AG04450 (cell line): ENCODE measurements at regions not wholly inside any gene's neighbourhood (a gene's known extent, or its start where the extent isn't known, plus 50 kb on each side); places are given as distances from the start of the nearest gene placed in this dataset.

Experiments used
- CTCF ChIA-PET: fragments of 300-600, 350-600 bp; formaldehyde crosslinking; extraction: SDS; loops from one replicate; lab custom pipeline; 2022; ENCODE audit warnings: antibody characterized with exemption, inconsistent platforms; lab: Charles Lee
- POLR2A ChIA-PET: fragments of 350-600 bp; formaldehyde crosslinking; extraction: SDS; loops from one replicate; lab custom pipeline; 2021; ENCODE audit warnings: antibody characterized with exemption, inconsistent platforms; lab: Yijun Ruan, JAX
- DNase-seq: peaks from one replicate; pipeline ENCODE4 v3.0.0-alpha.2; 2011; ENCODE audit warnings: low read depth, low spot score
- H3K27ac ChIP-seq: one replicate; pipeline ENCODE4 v1.5.1; 2012; ENCODE audit warnings: low read depth, low read length, control low read depth
- H3K27me3 ChIP-seq: one replicate; pipeline ENCODE4 v1.6.0; 2012; ENCODE audit warnings: low read length; ENCODE audit not compliant: control insufficient read depth, insufficient read depth
- H3K4me3 ChIP-seq: 2 replicates; pipeline ENCODE4 v1.5.1; 2011; ENCODE audit warnings: mild to moderate bottlenecking, low read depth, low read length, control low read depth
- H3K9me3 ChIP-seq: 2 replicates; pipeline ENCODE4 v1.5.1; 2012; ENCODE audit warnings: low read length; ENCODE audit not compliant: control insufficient read depth, insufficient read depth
- CTCF ChIP-seq: IDR thresholded peaks from 2 replicates; pipeline ENCODE4 v1.5.1; 2011; ENCODE audit warnings: low read depth, low read length, control low read depth, inconsistent platforms

DNA sequence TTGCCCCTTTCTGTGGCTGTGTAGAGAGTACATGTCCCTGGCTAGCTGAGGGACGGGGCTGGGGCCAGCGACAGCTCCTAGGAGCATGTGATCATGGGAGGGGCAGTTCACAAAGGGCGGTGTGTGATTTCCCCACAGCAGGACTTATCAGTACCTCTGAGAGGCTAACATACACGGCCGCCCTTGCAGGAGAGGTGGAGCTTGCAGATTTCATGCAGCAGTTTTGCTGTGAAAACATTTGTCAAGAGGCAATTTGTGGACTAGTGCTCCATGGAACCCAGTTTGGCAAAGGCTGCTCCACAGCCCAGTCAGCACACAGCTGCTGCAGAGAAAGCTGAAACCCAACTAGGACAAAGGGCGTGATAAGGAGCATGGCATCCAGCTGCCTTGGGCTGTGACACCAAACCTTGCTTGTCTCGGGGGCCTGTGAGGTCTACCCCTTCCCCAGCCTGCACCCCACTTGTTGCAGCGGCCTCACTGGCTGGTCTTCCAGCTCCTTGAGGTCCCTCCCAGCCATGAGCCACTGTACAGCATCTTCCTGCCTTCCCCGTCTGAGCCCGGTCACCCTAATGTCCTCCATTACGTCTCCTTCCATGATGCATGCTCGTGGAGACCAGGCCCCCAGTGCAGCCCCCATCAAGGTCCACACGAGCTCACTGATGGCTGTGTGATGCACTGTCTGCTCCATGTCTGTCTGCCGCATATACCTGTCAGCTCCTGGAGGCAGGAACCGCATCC is 121.4 kb upstream of the HDAC4 start:
- CTCF ChIA-PET, result no interaction called here
- no peak overlapping the region for H3K27ac ChIP-seq
- TF ChIP-seq CTCF, result no peak
- peaks cover 44% of the 10 kb centered on the region for H3K9me3 ChIP-seq
- no peak for DNase-seq
- H3K27me3 ChIP-seq, result peaks cover 2% of the 10 kb centered on the region
- no peak overlapping the region for H3K4me3 ChIP-seq
- POLR2A ChIA-PET, result no interaction called here

- CTCF ChIA-PET, result no interaction called here
- Histone ChIP-seq H3K9me3 (peaks cover 42% of the 10 kb centered on the region), H3K27me3 (peaks cover 2% of the 10 kb centered on the region), H3K27ac (no peak overlapping the region), H3K4me3 (no peak overlapping the region)
- no peak for DNase-seq
- POLR2A ChIA-PET, result no interaction called here
- no peak for TF ChIP-seq CTCF
Measured at GRCh38 chr2:239521518-239521815, 120.6 kb upstream of the HDAC4 start.

DNA sequence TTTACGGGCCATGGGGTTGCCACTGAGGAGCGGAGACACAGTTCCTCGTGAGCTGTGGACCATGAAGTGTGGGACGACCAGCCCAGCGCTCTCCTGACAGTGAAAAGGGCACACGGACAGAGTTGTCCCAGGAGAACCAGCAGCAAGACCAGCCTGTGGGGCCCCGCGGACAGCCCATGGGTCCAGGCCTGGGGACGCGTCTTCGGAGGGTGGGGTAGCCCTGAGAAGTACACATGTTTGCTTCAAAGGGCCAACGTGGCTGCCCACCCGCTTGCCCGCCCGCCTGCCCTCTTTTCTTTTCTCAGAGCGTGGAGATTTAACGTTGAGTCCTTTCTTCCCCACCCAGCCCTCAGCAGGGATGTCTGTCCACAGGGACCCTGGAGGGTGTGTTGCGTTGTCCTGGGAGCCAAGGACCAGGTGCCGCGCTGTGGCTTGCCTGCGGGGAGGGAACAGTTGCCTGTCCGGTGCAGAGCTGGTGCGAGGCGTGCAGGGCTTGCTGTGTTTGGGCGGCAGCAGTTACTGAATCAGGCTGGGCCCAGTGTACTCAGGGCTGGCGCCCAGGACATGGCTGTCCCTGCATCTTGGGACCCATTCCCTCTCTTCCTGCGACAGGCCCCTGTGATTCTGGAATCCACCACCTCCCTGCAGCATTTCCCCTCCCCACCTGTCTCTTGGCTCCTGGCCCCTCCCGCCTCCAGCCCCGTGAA is 120.1 kb upstream of the HDAC4 start:
- CTCF ChIA-PET, result no interaction called here
- Histone ChIP-seq H3K27ac (no peak overlapping the region), H3K4me3 (no peak overlapping the region), H3K27me3 (peaks cover 2% of the 10 kb centered on the region), H3K9me3 (peaks cover 40% of the 10 kb centered on the region; the same call in 1 of the 2 replicates)
- no peak for TF ChIP-seq CTCF
- no peak for DNase-seq
- POLR2A ChIA-PET, result no interaction called here

- CTCF ChIA-PET, result no interaction called here
- peaks cover 2% of the 10 kb centered on the region for H3K27me3 ChIP-seq
- no peak for TF ChIP-seq CTCF
Measured at GRCh38 chr2:239519921-239520585, 119.2 kb upstream of the HDAC4 start.

More at GRCh38 chr2:239519921-239520585, 119.2 kb upstream of the HDAC4 start:
- no peak for DNase-seq
- Histone ChIP-seq H3K4me3 (no peak overlapping the region), H3K9me3 (peaks cover 42% of the 10 kb centered on the region; the same call in 1 of the 2 replicates), H3K27ac (no peak overlapping the region)
- POLR2A ChIA-PET, result no interaction called here
